MM.1S (cell line): ENCODE measurements at regions not wholly inside any gene's neighbourhood (a gene's known extent, or its start where the extent isn't known, plus 50 kb on each side); places are given as distances from the start of the nearest gene placed in this dataset.

Source experiments
- DNase-seq: peaks from one replicate; pipeline ENCODE4 v3.0.0-alpha.2; 2015
- H2AFZ ChIP-seq: fragments of 300-600 bp; sonication (generic); 2 replicates; pipeline ENCODE4 v1.6.0; 2016; ENCODE audit warnings: antibody characterized with exemption, low read length
- H3F3A ChIP-seq: fragments of 300-600 bp; sonication (generic); 2 replicates; pipeline ENCODE4 v1.6.1; 2016; ENCODE audit warnings: mild to moderate bottlenecking, antibody characterized with exemption, low read length, moderate library complexity, mixed read lengths; ENCODE audit not compliant: insufficient read depth
- H3K27ac ChIP-seq: fragments of 300-600 bp; sonication (generic); 2 replicates; pipeline ENCODE4 v1.5.1; 2016; ENCODE audit warnings: mild to moderate bottlenecking, low read length
- H3K27me3 ChIP-seq: fragments of 300-600 bp; sonication (generic); replicated peaks from 2 replicates; pipeline ENCODE4 v1.6.0; 2016; ENCODE audit warnings: low read length; ENCODE audit not compliant: insufficient read depth
- H3K36me3 ChIP-seq: fragments of 300-600 bp; sonication (generic); replicated peaks from 2 replicates; pipeline ENCODE4 v1.6.1; 2016; ENCODE audit warnings: mild to moderate bottlenecking, low read length, mixed read lengths; ENCODE audit not compliant: insufficient read depth
- H3K4me1 ChIP-seq: fragments of 300-600 bp; sonication (generic); 2 replicates; pipeline ENCODE4 v1.6.1; 2016; ENCODE audit warnings: low read length, mixed read lengths
- H3K4me2 ChIP-seq: fragments of 300-600 bp; sonication (generic); 2 replicates; pipeline ENCODE4 v1.6.0; 2016; ENCODE audit warnings: low read depth, low read length
- H3K4me3 ChIP-seq: fragments of 300-600 bp; sonication (generic); 2 replicates; pipeline ENCODE4 v1.5.1; 2016; ENCODE audit warnings: low read length, mixed read lengths
- H3K79me2 ChIP-seq: fragments of 300-600 bp; sonication (generic); 2 replicates; pipeline ENCODE4 v1.6.1; 2016; ENCODE audit warnings: mixed run types, low read length, mixed read lengths
- H3K9ac ChIP-seq: fragments of 300-600 bp; sonication (generic); 2 replicates; pipeline ENCODE4 v1.6.1; 2016; ENCODE audit warnings: low read length, mixed read lengths
- H3K9me2 ChIP-seq: fragments of 300-600 bp; sonication (generic); replicated peaks from 2 replicates; pipeline ENCODE4 v1.6.1; 2016; ENCODE audit warnings: mild to moderate bottlenecking, low read length, mixed read lengths; ENCODE audit not compliant: insufficient read depth
- H3K9me3 ChIP-seq: fragments of 300-600 bp; sonication (generic); replicated peaks from 2 replicates; pipeline ENCODE4 v1.6.1; 2016; ENCODE audit warnings: mild to moderate bottlenecking, low read length, mixed read lengths; ENCODE audit not compliant: insufficient read depth
- H4K20me1 ChIP-seq: fragments of 300-600 bp; sonication (generic); 2 replicates; pipeline ENCODE4 v1.6.1; 2016; ENCODE audit warnings: mild to moderate bottlenecking, low read length, moderate library complexity, mixed read lengths; ENCODE audit not compliant: insufficient read depth
- EZH2 ChIP-seq: fragments of 300-600 bp; sonication (generic); optimal IDR thresholded peaks from 2 replicates; pipeline ENCODE3; 2017; ENCODE audit warnings: low read depth, mild to moderate bottlenecking, antibody characterized with exemption, low read length, mixed read lengths
- EZH2phosphoT487 ChIP-seq: fragments of 300-600 bp; sonication (generic); IDR thresholded peaks from 2 replicates; pipeline ENCODE4 v1.6.1; 2018; ENCODE audit warnings: antibody characterized with exemption, low read length
- TF ChIP-seq, protein P1 (sequence below): fragments of 300-600 bp; sonication (generic); IDR thresholded peaks from 2 replicates; pipeline ENCODE4 v1.5.1; 2016; ENCODE audit warnings: antibody characterized with exemption, low read length, mixed read lengths

DNA sequence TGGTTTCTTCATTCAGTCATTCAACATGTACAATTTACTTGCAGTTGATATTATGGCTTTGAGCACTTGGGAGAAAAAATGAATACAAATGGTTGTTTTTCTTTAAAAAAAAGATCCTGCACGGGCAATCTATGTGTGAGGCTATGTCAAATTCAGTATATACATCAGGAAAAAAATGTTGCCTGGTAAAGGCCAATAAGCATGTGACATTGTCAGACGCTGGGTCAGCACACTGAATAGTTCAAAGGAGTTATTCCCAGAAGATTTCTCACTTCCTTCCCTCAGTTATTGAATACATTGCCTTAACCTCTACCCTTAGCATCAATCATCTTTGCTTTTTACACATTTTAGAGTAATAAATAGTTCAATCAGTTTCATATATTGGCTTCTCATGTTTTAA lies 319.2 kb downstream of the NUAK1 start:
- H2AFZ ChIP-seq: no peak overlapping the region
- no peak overlapping the region for H3K4me2 ChIP-seq
- H3K9me3 ChIP-seq: no peaks in the 10 kb centered on the region
- no peaks in the 10 kb centered on the region for H3K27me3 ChIP-seq
- H3F3A ChIP-seq: no peaks in the 10 kb centered on the region
- H3K36me3 ChIP-seq: no peaks in the 10 kb centered on the region
- TF ChIP-seq, protein P1, sequence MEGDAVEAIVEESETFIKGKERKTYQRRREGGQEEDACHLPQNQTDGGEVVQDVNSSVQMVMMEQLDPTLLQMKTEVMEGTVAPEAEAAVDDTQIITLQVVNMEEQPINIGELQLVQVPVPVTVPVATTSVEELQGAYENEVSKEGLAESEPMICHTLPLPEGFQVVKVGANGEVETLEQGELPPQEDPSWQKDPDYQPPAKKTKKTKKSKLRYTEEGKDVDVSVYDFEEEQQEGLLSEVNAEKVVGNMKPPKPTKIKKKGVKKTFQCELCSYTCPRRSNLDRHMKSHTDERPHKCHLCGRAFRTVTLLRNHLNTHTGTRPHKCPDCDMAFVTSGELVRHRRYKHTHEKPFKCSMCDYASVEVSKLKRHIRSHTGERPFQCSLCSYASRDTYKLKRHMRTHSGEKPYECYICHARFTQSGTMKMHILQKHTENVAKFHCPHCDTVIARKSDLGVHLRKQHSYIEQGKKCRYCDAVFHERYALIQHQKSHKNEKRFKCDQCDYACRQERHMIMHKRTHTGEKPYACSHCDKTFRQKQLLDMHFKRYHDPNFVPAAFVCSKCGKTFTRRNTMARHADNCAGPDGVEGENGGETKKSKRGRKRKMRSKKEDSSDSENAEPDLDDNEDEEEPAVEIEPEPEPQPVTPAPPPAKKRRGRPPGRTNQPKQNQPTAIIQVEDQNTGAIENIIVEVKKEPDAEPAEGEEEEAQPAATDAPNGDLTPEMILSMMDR: no peak
- TF ChIP-seq EZH2: no peak
- no peak overlapping the region for H3K4me3 ChIP-seq
- H3K9ac ChIP-seq: no peak overlapping the region
- no peaks in the 10 kb centered on the region for H3K79me2 ChIP-seq
- DNase-seq: no peak
- no peaks in the 10 kb centered on the region for H3K4me1 ChIP-seq
- no peaks in the 10 kb centered on the region for H3K9me2 ChIP-seq
- no peak overlapping the region for H3K27ac ChIP-seq
- no peaks in the 10 kb centered on the region for H4K20me1 ChIP-seq

DNA sequence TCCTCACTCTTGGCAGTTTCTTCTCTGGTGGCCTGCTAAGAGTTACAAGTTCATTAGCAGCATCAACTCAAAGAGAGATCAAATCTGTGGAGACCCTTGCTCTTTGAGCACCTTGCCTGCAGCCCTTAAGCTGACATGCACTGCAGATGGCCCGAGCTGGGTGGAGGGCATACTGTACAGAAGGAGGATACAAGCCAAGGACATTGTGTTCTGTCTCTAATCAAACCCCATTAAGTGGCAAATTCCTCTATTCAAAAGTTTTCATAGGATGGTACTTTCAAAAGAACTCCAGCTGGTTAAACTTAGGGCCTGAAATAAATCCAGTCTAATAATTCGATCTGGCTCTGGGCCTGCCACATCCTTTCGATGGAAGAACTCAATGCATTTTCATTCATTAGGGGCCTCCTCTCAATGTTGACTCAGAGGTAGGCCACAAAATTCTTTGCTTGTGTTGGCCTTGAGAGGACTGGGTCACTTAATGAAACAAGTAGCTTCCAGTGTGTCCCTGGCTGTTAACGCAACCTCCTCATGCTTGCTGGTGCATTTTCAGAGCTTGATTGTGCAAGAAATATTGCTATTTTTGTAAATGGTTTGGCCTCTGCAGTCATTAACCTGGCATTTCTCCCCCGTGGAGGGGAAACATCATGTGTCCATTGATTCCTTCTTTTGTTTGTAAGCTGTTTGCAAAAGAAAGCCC lies 318.2 kb downstream of the NUAK1 start:
- no peak overlapping the region for H2AFZ ChIP-seq
- H3K79me2 ChIP-seq: no peaks in the 10 kb centered on the region
- no peak for TF ChIP-seq EZH2
- TF ChIP-seq, protein P1: no peak
- no peak for TF ChIP-seq EZH2phosphoT487
- no peak overlapping the region for H3K4me3 ChIP-seq
- H3K9me3 ChIP-seq: no peaks in the 10 kb centered on the region
- H3K9ac ChIP-seq: no peak overlapping the region
- H3K27ac ChIP-seq: no peak overlapping the region
- no peak overlapping the region for H3K4me2 ChIP-seq
- no peaks in the 10 kb centered on the region for H3F3A ChIP-seq
- no peaks in the 10 kb centered on the region for H3K9me2 ChIP-seq
- no peaks in the 10 kb centered on the region for H3K4me1 ChIP-seq
- no peaks in the 10 kb centered on the region for H3K36me3 ChIP-seq
- no peaks in the 10 kb centered on the region for H4K20me1 ChIP-seq
- no peaks in the 10 kb centered on the region for H3K27me3 ChIP-seq
- DNase-seq: no peak

DNA sequence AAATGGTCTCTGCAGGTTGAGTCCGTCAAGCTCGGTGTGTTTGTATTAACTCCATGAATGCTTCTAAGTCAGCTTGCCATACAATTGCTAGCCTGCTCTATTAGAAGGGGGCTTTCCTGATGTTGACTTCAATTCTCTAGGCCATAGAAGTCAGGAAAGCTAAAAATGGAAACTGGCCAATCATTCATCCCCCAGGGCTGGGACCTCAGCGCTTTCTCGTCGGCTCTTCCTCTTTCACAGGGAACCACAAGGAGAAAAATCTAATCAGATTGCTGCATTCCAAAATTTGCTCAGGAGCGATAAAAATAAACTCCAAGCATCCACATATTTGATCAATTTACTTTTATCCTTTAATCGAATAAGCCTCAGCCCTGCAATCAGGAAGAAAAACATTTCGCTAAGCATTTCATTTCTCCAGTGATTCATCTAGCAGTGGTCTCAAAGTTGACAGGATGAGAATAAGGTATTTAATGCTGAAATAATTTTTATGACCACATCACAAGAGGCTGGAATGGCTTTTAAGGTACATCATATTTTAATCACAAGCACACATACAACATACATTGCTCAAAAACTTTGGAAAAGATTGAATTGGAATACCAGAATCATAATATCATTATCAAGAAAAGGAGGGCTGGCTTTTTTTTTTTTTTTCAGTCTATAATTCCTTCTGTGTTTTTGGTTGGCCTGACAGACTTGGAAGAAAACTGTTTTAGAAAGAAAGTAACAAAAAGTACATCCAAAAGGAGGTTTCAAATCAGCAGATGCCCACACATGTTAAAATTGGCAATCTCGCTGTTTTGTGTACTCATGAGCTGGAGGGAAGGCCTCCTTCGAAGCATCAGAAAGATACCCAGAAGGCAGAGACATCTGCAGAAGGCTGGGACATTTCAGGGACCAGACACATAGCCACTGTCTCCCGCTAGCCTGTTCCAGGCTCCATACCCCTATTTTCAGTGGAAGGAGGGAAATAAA lies 316.3 kb downstream of the NUAK1 start:
- Histone ChIP-seq H3K9me2 (no peaks in the 10 kb centered on the region), H3K36me3 (no peaks in the 10 kb centered on the region), H3K4me3 (no peak overlapping the region), H3K27me3 (no peaks in the 10 kb centered on the region), H3K9ac (no peak overlapping the region), H2AFZ (no peak overlapping the region), H3K9me3 (no peaks in the 10 kb centered on the region), H3K79me2 (no peaks in the 10 kb centered on the region), H3K4me1 (no peaks in the 10 kb centered on the region), H4K20me1 (no peaks in the 10 kb centered on the region), H3F3A (no peaks in the 10 kb centered on the region), H3K27ac (no peak overlapping the region), H3K4me2 (no peak overlapping the region)
- no peak for DNase-seq
- TF ChIP-seq, protein P1: no peak
- TF ChIP-seq EZH2 (no peak), EZH2phosphoT487 (no peak)
